ENCODE measurements at regions not wholly inside any gene's neighbourhood (a gene's known extent, or its start where the extent isn't known, plus 50 kb on each side); places are given as distances from the start of the nearest gene placed in this dataset.

GRCh38 chr15:36498401-36498800 is 81.0 kb upstream of the CDIN1 start:
- Mint-ChIP-seq H3K4me3 (ENCODE audit: unreplicated experiment) (no peak overlapping the region), H3K4me1 (ENCODE audit: unreplicated experiment) (no peaks in the 10 kb centered on the region), H3K9me3 (ENCODE audit: unreplicated experiment) (no peaks in the 10 kb centered on the region), H3K27ac (ENCODE audit: unreplicated experiment) (no peak overlapping the region), H3K27me3 (ENCODE audit: unreplicated experiment) (no peaks in the 10 kb centered on the region), H3K36me3 (ENCODE audit: low read depth, unreplicated experiment) (no peaks in the 10 kb centered on the region)
- no peak for DNase-seq (ENCODE audit: low spot score)
- TF ChIP-seq CTCF (IDR thresholded peaks at IDR 0.05; ENCODE audit: unreplicated experiment), result no peak

- no peak overlapping the region for H3K4me3 Mint-ChIP-seq (ENCODE audit: unreplicated experiment)
- DNase-seq (ENCODE audit: low spot score), result no peak
- no peaks in the 10 kb centered on the region for H3K4me1 Mint-ChIP-seq (ENCODE audit: unreplicated experiment)
- no peak overlapping the region for H3K27ac Mint-ChIP-seq (ENCODE audit: unreplicated experiment)
- H3K36me3 Mint-ChIP-seq (ENCODE audit: low read depth, unreplicated experiment), result no peaks in the 10 kb centered on the region
- TF ChIP-seq CTCF (IDR thresholded peaks at IDR 0.05; ENCODE audit: unreplicated experiment), result no peak
- no peaks in the 10 kb centered on the region for H3K9me3 Mint-ChIP-seq (ENCODE audit: unreplicated experiment)
- H3K27me3 Mint-ChIP-seq (ENCODE audit: unreplicated experiment), result no peaks in the 10 kb centered on the region
These were observed 80.5 kb upstream of the CDIN1 start for GRCh38 chr15:36498916-36499315.

DNA sequence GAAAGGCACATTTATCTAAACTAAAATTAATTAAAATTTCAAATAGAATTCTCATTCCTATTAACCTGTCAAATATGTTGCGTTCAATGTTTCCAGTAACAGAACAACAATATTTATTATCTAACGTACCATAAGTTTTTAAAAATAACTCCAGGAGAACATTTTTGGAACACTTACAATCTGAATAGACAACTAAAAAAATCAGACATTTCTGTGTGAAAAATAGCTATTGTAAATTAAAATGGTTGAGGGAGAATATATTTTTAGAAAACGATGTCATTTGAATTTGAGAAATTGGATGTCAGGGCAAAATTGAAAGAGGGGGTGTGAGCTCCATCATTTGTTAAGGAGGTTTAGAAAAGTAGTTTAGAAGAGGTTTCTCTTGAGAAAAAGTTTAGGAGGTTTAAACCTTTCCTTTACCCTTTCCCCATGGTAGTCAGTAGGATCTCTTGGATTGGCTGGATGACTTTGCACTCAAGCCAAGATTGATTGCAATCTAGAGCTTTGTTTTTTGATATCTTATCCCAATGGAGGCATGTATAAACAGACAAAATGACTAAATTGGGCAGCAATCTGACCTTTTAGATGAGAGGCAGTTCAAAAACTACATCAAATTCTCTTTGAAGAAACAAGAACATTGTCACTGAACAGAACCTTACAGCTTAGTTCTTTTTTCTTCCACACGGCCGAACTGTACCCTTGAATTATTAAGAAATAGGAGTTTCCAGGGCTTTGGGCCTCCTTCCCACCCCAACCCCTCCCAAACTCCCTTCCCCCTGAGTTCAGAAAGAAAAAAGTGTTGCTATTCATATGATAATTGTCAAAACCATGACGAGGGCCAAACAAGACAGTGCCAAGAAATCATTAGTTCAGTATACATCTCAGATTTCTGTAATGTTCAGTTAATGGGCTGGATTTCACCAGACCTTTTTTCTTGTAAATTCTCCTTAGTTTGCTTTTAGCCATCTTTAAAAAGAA is 79.7 kb upstream of the CDIN1 start:
- H3K4me1 Mint-ChIP-seq (ENCODE audit: unreplicated experiment), result no peaks in the 10 kb centered on the region
- no peak overlapping the region for H3K4me3 Mint-ChIP-seq (ENCODE audit: unreplicated experiment)
- no peak overlapping the region for H3K27ac Mint-ChIP-seq (ENCODE audit: unreplicated experiment)
- no peak for DNase-seq (ENCODE audit: low spot score)
- TF ChIP-seq CTCF (IDR thresholded peaks at IDR 0.05; ENCODE audit: unreplicated experiment), result no peak
- no peaks in the 10 kb centered on the region for H3K27me3 Mint-ChIP-seq (ENCODE audit: unreplicated experiment)
- H3K9me3 Mint-ChIP-seq (ENCODE audit: unreplicated experiment), result no peaks in the 10 kb centered on the region
- no peaks in the 10 kb centered on the region for H3K36me3 Mint-ChIP-seq (ENCODE audit: low read depth, unreplicated experiment)

- Mint-ChIP-seq H3K4me3 (ENCODE audit: unreplicated experiment) (no peak overlapping the region), H3K4me1 (ENCODE audit: unreplicated experiment) (peaks cover 3% of the 10 kb centered on the region)
These were observed 78.3 kb upstream of the CDIN1 start for GRCh38 chr15:36501063-36501678.

More at GRCh38 chr15:36501063-36501678, 78.3 kb upstream of the CDIN1 start:
- H3K27ac Mint-ChIP-seq (ENCODE audit: unreplicated experiment), result no peak overlapping the region
- H3K9me3 Mint-ChIP-seq (ENCODE audit: unreplicated experiment), result no peaks in the 10 kb centered on the region
- no peaks in the 10 kb centered on the region for H3K27me3 Mint-ChIP-seq (ENCODE audit: unreplicated experiment)
- no peaks in the 10 kb centered on the region for H3K36me3 Mint-ChIP-seq (ENCODE audit: low read depth, unreplicated experiment)
- DNase-seq (ENCODE audit: low spot score), result peak; percentile 40
- TF ChIP-seq CTCF (IDR thresholded peaks at IDR 0.05; ENCODE audit: unreplicated experiment), result no peak
